MCF 10A (cell line): ENCODE measurements at regions not wholly inside any gene's neighbourhood (a gene's known extent, or its start where the extent isn't known, plus 50 kb on each side); places are given as distances from the start of the nearest gene placed in this dataset.
A peak's percentile ranks its signal among the peaks of the same experiment; 100 is the strongest.

ENCODE experiments used
- BruUV-seq: library from RNA; stranded (reverse); fragments of 400-500 nt; replicated peaks from 2 replicates; lab custom pipeline; 2021; lab: Mats Ljungman, UMichigan
- CTCF ChIA-PET: fragments of 300-600 bp; sonication (Branson Sonifier 250); formaldehyde crosslinking; extraction: SDS; loops from one replicate; lab custom pipeline; 2021; ENCODE audit warnings: antibody characterized with exemption, inconsistent platforms; lab: Yijun Ruan, JAX
- POLR2A ChIA-PET: fragments of 300-600, 350-650 bp; sonication (Branson Sonifier 250); formaldehyde crosslinking; extraction: SDS; loops from one replicate; lab custom pipeline; 2020; ENCODE audit warnings: antibody characterized with exemption, inconsistent platforms; lab: Yijun Ruan, JAX
- DNase-seq: peaks from one replicate; pipeline ENCODE4 v3.0.0-alpha.2; 2018; ENCODE audit not compliant: unreplicated experiment
- H3K27ac Mint-ChIP-seq: one replicate; pipeline ENCODE4 v1.8.0; 2022; ENCODE audit warnings: mild to moderate bottlenecking, low read depth, mixed read lengths; ENCODE audit not compliant: unreplicated experiment
- H3K27me3 Mint-ChIP-seq: one replicate; pipeline ENCODE4 v1.8.0; 2022; ENCODE audit warnings: mixed read lengths; ENCODE audit not compliant: insufficient read depth, unreplicated experiment
- H3K36me3 Mint-ChIP-seq: one replicate; pipeline ENCODE4 v1.8.0; 2022; ENCODE audit warnings: mild to moderate bottlenecking, moderate library complexity, mixed read lengths; ENCODE audit not compliant: insufficient read depth, unreplicated experiment
- H3K4me1 Mint-ChIP-seq: one replicate; pipeline ENCODE4 v1.8.0; 2022; ENCODE audit warnings: mixed read lengths; ENCODE audit not compliant: insufficient read depth, unreplicated experiment
- H3K4me3 Mint-ChIP-seq: one replicate; pipeline ENCODE4 v1.8.0; 2022; ENCODE audit warnings: mild to moderate bottlenecking, moderate library complexity, mixed read lengths; ENCODE audit not compliant: unreplicated experiment
- H3K9me3 Mint-ChIP-seq: one replicate; pipeline ENCODE4 v1.8.0; 2022; ENCODE audit warnings: mixed read lengths; ENCODE audit not compliant: unreplicated experiment
- intact Hi-C: fragments of 100-400 bp; cut with micrococcal nuclease; formaldehyde crosslinking; loops from 2 replicates; pipeline ENCODE4 v1.14.1; 2022
- TF ChIP-seq, protein P1 (sequence below): fragments of 200-600 bp; IDR thresholded peaks from one replicate; pipeline ENCODE4 v1.8.0; 2022; ENCODE audit warnings: antibody characterized with exemption, mild to moderate bottlenecking; ENCODE audit not compliant: unreplicated experiment

DNA sequence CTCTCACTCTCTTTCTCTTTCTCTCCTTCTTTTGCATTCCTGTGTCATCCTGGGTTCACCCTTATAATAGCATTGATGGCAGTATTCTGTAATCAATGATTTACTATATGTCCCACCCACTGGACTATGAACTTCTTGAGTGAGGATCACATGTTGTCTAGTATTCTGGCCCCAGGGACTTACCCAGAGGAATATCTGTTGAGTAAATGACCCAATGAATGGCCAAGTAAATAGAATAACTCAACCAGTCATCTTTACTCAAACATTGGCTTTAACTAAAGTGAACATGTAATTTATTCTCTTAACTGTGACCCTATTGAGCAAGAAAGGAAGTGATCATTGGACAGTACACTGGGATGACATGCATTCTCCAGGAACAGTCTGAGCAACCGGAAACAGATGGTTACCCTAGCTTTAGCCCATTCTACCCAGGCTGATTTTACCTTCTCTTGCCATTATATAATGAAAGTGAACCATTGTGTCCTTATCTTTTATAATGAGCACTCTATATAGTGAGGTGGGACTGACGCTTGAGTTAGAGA is 94.5 kb upstream of the SOX14 start:
- ChIA-PET POLR2A (no interaction called here), CTCF (interaction anchor here (0.6 kb wide), 1 partner anchor 390 kb away, joined by 3 read pairs; no protein-coding TSS in a partner anchor)
- H3K36me3 Mint-ChIP-seq = no peaks in the 10 kb centered on the region
- H3K4me3 Mint-ChIP-seq = no peak overlapping the region
- TF ChIP-seq, protein P1, sequence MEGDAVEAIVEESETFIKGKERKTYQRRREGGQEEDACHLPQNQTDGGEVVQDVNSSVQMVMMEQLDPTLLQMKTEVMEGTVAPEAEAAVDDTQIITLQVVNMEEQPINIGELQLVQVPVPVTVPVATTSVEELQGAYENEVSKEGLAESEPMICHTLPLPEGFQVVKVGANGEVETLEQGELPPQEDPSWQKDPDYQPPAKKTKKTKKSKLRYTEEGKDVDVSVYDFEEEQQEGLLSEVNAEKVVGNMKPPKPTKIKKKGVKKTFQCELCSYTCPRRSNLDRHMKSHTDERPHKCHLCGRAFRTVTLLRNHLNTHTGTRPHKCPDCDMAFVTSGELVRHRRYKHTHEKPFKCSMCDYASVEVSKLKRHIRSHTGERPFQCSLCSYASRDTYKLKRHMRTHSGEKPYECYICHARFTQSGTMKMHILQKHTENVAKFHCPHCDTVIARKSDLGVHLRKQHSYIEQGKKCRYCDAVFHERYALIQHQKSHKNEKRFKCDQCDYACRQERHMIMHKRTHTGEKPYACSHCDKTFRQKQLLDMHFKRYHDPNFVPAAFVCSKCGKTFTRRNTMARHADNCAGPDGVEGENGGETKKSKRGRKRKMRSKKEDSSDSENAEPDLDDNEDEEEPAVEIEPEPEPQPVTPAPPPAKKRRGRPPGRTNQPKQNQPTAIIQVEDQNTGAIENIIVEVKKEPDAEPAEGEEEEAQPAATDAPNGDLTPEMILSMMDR = no peak
- H3K4me1 Mint-ChIP-seq = no peaks in the 10 kb centered on the region
- no TSS peak for BruUV-seq
- DNase-seq = no peak
- intact Hi-C loops = no loop called here
- no peaks in the 10 kb centered on the region for H3K27me3 Mint-ChIP-seq
- H3K27ac Mint-ChIP-seq = no peak overlapping the region
- H3K9me3 Mint-ChIP-seq = no peaks in the 10 kb centered on the region

DNA sequence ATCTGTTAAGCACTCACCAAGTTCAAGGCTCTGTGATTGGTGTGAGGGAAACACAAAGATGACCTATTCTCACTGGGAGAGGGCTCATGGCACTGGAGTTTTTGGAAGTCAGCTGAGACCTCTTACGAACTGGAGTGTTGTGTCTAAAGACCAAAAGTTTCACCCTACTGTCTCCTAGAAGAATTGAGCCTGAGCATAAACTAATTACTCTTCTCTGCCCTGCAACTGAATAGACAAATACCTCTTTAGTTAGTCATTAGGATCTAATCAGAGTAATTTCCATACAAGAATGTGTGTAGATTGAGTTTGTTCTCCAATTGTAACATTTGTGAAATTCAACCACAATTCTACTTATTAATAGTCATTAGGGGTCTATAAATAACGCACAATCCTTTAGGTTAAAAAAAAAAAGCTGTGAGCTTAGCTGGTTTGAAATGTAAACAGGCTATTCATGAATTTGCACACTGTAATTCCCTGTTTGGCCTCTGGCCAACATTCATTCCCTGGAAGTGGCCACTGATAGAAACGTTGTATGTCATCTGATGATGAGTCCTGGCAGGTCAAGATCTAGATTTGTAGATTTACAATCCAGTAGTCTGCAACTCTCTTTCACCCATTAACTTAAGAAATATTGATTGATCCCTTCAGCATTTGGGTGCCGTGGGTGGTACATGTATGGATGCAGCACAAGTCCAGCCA is 76.8 kb upstream of the SOX14 start:
- Mint-ChIP-seq H3K36me3 (no peaks in the 10 kb centered on the region), H3K9me3 (no peaks in the 10 kb centered on the region), H3K4me1 (no peaks in the 10 kb centered on the region), H3K27me3 (peaks cover 11% of the 10 kb centered on the region), H3K4me3 (no peak overlapping the region), H3K27ac (no peak overlapping the region)
- no TSS peak for BruUV-seq
- ChIA-PET POLR2A (no interaction called here), CTCF (no interaction called here)
- intact Hi-C loops = no loop called here
- TF ChIP-seq, protein P1 = no peak
- peak; percentile 27 for DNase-seq

DNA sequence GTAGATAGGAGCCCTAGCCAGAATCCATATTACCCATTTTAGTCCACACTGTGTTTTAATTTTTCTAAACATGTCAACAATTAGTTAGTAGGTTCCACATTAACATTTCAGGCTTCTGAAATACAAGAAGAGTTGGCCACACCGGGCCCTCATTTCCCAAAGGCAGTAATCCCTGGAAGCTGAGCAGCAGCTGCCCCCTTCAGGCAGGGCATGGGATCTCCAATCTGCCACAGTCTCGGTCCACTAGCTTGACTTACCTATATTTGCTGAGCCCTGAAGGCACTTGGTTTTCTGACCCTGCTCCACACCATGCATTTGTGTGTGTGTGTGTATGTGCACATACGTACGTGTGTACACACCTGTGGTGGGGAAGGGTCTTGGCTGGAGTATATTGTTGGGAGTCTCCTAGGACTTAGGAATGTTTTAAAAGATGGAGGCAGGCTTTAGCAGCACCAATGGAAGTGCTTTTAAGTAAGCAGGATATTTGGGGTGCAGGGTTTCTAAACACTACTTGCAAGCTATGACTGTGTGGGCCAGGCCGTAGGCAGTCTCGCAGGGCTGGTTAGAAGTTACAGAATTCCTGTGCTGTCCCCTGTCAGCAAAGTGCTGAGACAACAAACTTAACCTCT is 71.2 kb upstream of the SOX14 start:
- H3K4me1 Mint-ChIP-seq = no peaks in the 10 kb centered on the region
- H3K27me3 Mint-ChIP-seq = peaks cover 36% of the 10 kb centered on the region
- BruUV-seq = no TSS peak
- intact Hi-C loops = loop anchor here (1.0 to 10.0 kb wide), 4 partner anchors 571 to 1618 kb away; partner anchors contain the start of gene STAG1
- H3K27ac Mint-ChIP-seq = no peak overlapping the region
- no peak overlapping the region for H3K4me3 Mint-ChIP-seq
- ChIA-PET POLR2A (no interaction called here), CTCF (interaction anchor here (0.6 to 1.8 kb wide), 12 partner anchors 8 to 1152 kb away, joined by 3 to 9 read pairs (median 3); no protein-coding TSS in a partner anchor)
- no peaks in the 10 kb centered on the region for H3K36me3 Mint-ChIP-seq
- peak; percentile 55 for DNase-seq
- H3K9me3 Mint-ChIP-seq = no peaks in the 10 kb centered on the region
- TF ChIP-seq, protein P1 = peak; percentile 57

DNA sequence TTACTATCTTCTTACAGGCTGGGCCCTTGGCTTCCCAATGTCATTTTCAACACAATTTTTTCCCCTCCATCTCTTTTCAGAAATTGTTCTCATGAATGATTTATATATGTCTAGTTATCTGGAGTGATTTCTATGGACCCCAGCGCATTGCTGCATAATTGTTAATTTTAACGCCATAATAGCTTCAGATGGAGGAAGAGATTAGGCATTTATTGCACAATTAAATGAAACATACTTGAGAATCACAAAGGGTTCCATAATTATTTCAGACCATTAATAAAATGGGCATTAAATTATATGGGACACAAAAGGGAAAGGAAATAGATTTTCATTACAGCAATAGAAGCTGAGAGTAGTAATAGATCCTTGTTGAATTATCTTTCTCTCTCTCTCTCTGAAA is 70.3 kb upstream of the SOX14 start:
- DNase-seq = no peak
- TF ChIP-seq, protein P1 = no peak
- Mint-ChIP-seq H3K36me3 (no peaks in the 10 kb centered on the region), H3K9me3 (no peaks in the 10 kb centered on the region), H3K4me3 (no peak overlapping the region), H3K27me3 (peaks cover 38% of the 10 kb centered on the region), H3K27ac (no peak overlapping the region), H3K4me1 (no peaks in the 10 kb centered on the region)
- ChIA-PET POLR2A (no interaction called here), CTCF (interaction anchor here (0.6 to 1.8 kb wide), 6 partner anchors 13 to 587 kb away, joined by 3 to 9 read pairs (median 5); no protein-coding TSS in a partner anchor)
- BruUV-seq = no TSS peak
- intact Hi-C loops = loop anchor here (5.0 to 10.0 kb wide), 3 partner anchors 571 to 1619 kb away; partner anchors contain the start of gene STAG1
